Muscle of arm (tissue), 1 donor: ENCODE measurements at regions not wholly inside any gene's neighbourhood (a gene's known extent, or its start where the extent isn't known, plus 50 kb on each side); places are given as distances from the start of the nearest gene placed in this dataset.

Experiments
- DNase-seq: peaks from one replicate; pipeline ENCODE4 v3.0.0-alpha.2; 2013

DNA sequence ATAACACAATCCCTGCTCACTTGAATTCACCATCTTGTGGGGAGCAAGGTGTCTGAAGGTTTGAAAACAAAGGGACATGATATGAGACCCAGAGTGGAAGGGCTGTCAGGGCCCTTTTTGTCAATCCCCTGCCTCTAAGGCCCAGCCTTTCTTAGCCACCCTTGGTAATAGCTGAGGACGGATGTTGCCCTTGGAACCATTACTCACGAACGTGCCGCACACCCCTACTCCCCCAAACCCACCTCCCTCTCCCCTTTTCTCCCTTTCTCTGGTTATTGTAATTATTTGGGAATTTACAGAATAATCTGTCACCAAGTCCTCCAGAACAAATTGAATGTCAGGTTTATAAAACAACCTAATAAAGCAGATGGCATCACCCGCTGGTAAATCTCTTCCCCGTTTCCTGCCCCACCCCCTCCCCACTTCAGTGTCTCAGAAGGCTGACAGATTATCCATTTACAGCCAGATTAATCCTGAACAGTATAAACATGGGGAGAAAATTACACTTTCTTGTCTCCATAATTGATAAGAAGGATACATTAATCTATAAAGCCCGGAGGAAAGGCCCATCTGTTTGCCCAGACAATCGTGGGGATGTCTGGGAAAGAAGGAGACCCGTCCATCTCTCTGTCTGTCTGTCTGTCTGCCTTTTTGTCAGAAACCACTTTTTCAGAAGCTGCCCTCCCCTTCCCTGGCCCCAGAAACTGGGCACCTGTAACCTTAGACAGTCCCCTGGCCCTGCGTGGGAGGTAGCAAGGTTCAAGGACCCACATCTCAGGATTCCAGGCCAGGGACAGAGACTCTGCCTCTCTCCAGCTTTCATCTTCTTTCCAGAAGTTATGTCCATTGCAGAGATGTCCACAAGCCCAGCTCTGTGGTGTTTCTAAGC lies 60.6 kb upstream of the CD34 start:
- no peak for DNase-seq

DNA sequence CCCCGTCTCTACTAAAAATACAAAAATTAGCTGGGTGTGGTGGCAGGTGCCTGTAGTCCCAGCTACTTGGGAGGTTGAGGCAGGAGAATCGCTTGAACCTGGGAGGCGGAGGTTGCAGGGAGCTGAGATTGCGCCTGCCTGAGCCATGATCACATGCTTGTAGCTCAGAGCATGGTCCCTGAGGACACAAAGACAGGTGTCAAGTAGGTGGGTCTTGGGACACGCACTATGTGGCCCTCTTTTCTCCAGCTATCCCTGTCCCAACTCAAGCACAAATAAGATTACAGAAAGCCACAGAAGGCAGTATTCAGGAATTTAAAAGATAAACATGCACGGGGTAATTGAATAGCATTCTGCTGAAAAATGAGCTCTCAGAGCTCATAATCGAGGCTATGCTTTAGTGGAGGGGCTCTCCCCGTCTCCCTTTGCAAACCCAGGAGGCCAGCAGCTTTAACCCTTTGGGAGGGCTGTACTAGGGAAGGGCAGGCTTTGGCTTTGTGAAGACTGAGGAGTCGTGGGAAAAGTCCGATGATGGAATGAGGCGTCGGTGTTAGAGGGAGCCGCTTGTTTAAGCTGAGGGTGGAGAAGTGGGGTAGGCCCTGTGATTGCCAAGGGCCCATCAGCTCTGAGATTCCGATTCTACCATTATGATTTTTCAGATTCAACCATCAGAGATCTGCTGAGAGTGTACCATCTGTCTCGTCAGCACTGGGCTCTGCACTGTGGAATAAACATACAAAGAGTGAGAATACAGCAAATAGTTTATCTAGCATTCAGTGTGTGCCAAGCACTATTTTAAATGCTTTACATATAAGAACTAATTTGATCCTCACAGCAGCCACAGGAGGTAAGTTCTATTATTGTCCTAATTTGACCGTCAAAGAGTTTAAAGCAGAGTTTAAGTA lies 59.7 kb upstream of the CD34 start:
- DNase-seq, result no peak

GRCh38 chr1:207969528-207969927 lies 58.6 kb upstream of the CD34 start:
- DNase-seq, result no peak

GRCh38 chr1:207968521-207969009 lies 57.6 kb upstream of the CD34 start:
- no peak for DNase-seq

DNA sequence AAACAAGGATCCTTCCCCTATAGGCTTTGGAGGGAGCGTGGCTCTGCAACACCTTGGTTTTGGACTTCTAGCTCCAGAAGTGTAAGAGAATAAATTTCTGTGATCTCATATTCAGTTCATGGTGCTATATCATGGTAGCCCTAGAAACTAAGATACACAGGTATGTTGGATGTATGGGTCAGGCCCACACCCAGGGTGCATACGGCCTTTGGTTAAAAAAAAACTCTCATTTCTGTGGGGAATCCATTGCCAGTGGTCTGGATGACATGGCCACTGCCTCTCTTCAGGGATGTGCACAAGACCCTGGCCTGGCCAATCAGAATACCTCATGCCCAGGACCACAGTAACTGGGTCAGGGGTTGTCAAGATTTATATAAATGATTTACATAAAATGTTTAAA lies 56.8 kb upstream of the CD34 start:
- no peak for DNase-seq

- no peak for DNase-seq
These were observed 55.6 kb upstream of the CD34 start for GRCh38 chr1:207966521-207966920.

- DNase-seq, result no peak
These were observed 54.8 kb upstream of the CD34 start for GRCh38 chr1:207965392-207966387.

DNA sequence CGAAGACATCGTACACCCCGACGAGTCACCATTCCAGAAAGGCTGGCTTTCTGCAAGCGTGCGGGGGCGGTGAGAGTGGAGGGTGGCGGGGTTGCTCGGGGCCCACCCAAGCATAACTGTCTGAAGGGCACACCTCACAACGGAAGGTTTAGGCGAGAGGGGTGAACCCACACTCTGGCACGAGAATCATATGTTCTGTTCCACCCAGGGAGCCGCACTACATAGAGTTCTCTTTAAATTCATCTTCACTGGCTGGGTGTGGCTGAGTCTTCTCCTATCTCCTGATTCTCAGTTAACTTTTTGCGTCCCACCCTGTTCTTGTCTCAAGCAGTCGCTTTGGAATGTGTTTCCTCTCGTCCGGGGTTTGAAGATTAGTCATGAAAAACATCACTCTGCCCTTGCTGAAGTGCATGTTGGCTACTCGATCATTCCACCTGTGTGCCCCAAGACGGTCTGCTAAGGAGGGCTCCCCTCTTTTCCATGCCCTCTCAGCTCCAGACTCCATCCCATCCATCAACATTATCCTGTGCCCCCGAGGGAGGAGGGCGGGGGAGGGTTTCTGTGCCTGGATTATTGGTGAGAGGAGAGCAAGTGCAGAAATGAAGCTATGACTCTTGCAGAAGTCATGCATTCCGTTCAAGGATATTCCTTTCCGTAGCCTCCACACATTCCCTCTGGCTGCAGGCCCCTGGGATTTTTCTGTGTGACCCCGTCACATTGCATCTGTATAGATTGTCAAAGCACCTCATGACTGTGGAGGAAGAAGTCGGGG lies 53.5 kb upstream of the CD34 start:
- no peak for DNase-seq

- DNase-seq, result peak; percentile 95
These were observed 52.7 kb upstream of the CD34 start for GRCh38 chr1:207963427-207964194.

DNA sequence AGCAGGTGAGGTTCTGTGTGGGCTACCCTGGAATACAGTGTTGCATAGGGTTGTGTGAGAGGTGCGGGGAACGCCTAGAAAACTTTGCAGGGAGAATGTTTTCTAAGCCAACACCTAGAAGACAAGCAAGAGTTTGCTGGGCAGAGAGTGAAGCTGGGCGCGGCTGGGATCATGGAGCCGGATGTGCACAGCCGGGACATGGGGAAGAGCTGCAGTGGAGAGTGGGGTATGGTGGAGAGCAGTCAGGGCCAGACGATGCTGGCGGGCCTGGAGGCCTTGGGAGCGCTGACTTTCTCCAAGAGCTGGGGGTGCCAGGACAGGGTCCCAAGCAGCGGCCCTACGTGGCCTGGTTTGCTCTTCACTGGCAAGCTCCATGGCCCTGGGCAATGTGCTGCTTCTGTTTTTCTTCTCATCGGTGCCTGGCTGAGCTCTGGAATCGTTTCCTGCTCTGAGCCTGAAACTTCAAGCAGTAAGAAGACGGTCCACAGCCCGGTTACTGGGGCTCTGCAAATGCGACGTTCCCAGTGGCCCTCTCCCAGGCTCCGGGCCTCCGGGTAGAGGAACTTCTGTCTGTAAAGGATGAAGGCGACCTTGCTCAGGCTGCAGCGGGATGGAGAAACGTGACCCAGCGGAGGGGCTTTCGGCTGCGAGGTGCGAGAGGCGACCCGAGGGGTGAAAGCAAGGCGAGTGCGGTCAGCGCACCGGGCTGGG lies 51.9 kb upstream of the CD34 start:
- DNase-seq, result peak; percentile 72
